PC-9 (cell line): ENCODE measurements at regions not wholly inside any gene's neighbourhood (a gene's known extent, or its start where the extent isn't known, plus 50 kb on each side); places are given as distances from the start of the nearest gene placed in this dataset.

Source experiments
- BruUV-seq: library from RNA; stranded (reverse); fragments of 400-500 nt; replicated peaks from 2 replicates; lab custom pipeline; 2021; lab: Mats Ljungman, UMichigan
- CTCF ChIA-PET: fragments of 300-600 bp; sonication (Branson Sonifier 250); formaldehyde crosslinking; loops from one replicate; lab custom pipeline; 2022; ENCODE audit warnings: antibody characterized with exemption; lab: Charles Lee
- POLR2A ChIA-PET: fragments of 300-600 bp; sonication (Branson Sonifier 250); formaldehyde crosslinking; loops from one replicate; lab custom pipeline; 2022; ENCODE audit warnings: antibody characterized with exemption; ENCODE audit not compliant: unreplicated experiment; lab: Charles Lee
- DNase-seq, 2 experiments: peaks; one replicate each; pipeline versions ENCODE4 v3.0.0 to v3.0.0-alpha.2; 2015 to 2022; ENCODE audit warnings: mixed read lengths in 1 of 2
- H2AFZ ChIP-seq: fragments of 200-600 bp; sonication (generic); 2 replicates; pipeline ENCODE4 v1.8.1; 2017; ENCODE audit warnings: antibody characterized with exemption
- H3F3A ChIP-seq: fragments of 200-600 bp; sonication (generic); 2 replicates; pipeline ENCODE4 v1.8.1; 2017; ENCODE audit warnings: antibody characterized with exemption, mild to moderate bottlenecking, low read depth; ENCODE audit not compliant: insufficient read depth
- H3K27ac ChIP-seq: fragments of 200-600 bp; sonication (generic); 2 replicates; pipeline ENCODE4 v1.6.1; 2016; ENCODE audit warnings: mixed run types
- H3K27me3 ChIP-seq: fragments of 200-600 bp; sonication (generic); 2 replicates; pipeline ENCODE4 v1.6.1; 2016; ENCODE audit warnings: low read depth, mixed run types; ENCODE audit not compliant: insufficient read depth
- H3K36me3 ChIP-seq: fragments of 200-600 bp; sonication (generic); 2 replicates; pipeline ENCODE4 v1.6.1; 2016; ENCODE audit warnings: low read depth, mixed run types
- H3K4me1 ChIP-seq: fragments of 200-600 bp; sonication (generic); replicated peaks from 2 replicates; pipeline ENCODE4 v1.6.1; 2016; ENCODE audit warnings: mixed run types; ENCODE audit not compliant: insufficient read depth
- H3K4me2 ChIP-seq: fragments of 200-600 bp; sonication (generic); 2 replicates; pipeline ENCODE4 v1.6.1; 2017; ENCODE audit warnings: mixed run types
- H3K4me3 ChIP-seq: fragments of 200-600 bp; sonication (generic); 2 replicates; pipeline ENCODE4 v1.6.1; 2016; ENCODE audit warnings: mixed run types
- H3K79me2 ChIP-seq: fragments of 200-600 bp; sonication (generic); 2 replicates; pipeline ENCODE4 v1.6.1; 2017; ENCODE audit warnings: low read depth, mixed run types
- H3K9me2 ChIP-seq: fragments of 200-600 bp; sonication (generic); 2 replicates; pipeline ENCODE4 v1.8.1; 2017; ENCODE audit warnings: mild to moderate bottlenecking; ENCODE audit not compliant: insufficient read depth
- H3K9me3 ChIP-seq: fragments of 200-600 bp; sonication (generic); 2 replicates; pipeline ENCODE4 v1.8.1; 2016; ENCODE audit warnings: low read depth; ENCODE audit not compliant: insufficient read depth
- H4K20me1 ChIP-seq: fragments of 200-600 bp; sonication (generic); 2 replicates; pipeline ENCODE4 v1.8.1; 2017; ENCODE audit not compliant: insufficient read depth
- EZH2 ChIP-seq: fragments of 200-600 bp; sonication (generic); IDR thresholded peaks from 2 replicates; pipeline ENCODE4 v1.8.0; 2017; ENCODE audit warnings: antibody characterized with exemption, low read depth
- intact Hi-C: fragments of 100-400 bp; cut with micrococcal nuclease; formaldehyde crosslinking; loops from one replicate; pipeline ENCODE4 v1.10.0; 2022; ENCODE audit not compliant: unreplicated experiment
- TF ChIP-seq, protein P1 (sequence below): fragments of 200-600 bp; sonication (generic); conservative IDR thresholded peaks from 2 replicates; pipeline ENCODE4 v1.6.1; 2017; ENCODE audit warnings: mixed run types, antibody characterized with exemption, mild to moderate bottlenecking, moderate library complexity

DNA sequence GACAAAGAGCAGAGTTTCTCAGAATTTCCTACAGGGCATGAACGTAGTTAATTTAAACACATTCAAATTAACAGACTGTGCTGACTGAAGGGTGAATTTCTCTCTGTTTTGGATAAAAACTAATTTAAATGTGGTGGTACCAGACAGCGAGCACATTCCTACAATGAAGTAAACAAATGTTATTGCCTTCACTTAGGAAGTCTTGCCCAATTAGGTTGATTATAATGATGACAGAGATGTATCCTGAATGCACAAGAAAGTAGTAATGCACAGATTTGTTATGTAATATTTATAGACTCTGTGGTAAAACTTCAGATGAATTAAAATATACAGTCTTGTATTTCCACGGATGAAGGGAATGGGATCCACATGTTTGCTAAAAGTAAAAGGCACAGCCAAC is 507.2 kb downstream of the EPHA4 start:
- TF ChIP-seq, protein P1, sequence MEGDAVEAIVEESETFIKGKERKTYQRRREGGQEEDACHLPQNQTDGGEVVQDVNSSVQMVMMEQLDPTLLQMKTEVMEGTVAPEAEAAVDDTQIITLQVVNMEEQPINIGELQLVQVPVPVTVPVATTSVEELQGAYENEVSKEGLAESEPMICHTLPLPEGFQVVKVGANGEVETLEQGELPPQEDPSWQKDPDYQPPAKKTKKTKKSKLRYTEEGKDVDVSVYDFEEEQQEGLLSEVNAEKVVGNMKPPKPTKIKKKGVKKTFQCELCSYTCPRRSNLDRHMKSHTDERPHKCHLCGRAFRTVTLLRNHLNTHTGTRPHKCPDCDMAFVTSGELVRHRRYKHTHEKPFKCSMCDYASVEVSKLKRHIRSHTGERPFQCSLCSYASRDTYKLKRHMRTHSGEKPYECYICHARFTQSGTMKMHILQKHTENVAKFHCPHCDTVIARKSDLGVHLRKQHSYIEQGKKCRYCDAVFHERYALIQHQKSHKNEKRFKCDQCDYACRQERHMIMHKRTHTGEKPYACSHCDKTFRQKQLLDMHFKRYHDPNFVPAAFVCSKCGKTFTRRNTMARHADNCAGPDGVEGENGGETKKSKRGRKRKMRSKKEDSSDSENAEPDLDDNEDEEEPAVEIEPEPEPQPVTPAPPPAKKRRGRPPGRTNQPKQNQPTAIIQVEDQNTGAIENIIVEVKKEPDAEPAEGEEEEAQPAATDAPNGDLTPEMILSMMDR, result no peak
- no peak for TF ChIP-seq EZH2
- Histone ChIP-seq H3K4me3 (no peak overlapping the region), H4K20me1 (no peaks in the 10 kb centered on the region), H3K9me3 (no peaks in the 10 kb centered on the region), H3K27me3 (no peaks in the 10 kb centered on the region), H3K4me1 (no peaks in the 10 kb centered on the region), H2AFZ (no peak overlapping the region), H3K4me2 (no peak overlapping the region), H3K79me2 (no peaks in the 10 kb centered on the region), H3K27ac (no peak overlapping the region), H3K9me2 (no peaks in the 10 kb centered on the region), H3K36me3 (no peaks in the 10 kb centered on the region), H3F3A (no peaks in the 10 kb centered on the region)
- no TSS peak for BruUV-seq
- DNase-seq, result no peak
- ChIA-PET CTCF (no interaction called here), POLR2A (no interaction called here)
- intact Hi-C loops, result no loop called here

DNA sequence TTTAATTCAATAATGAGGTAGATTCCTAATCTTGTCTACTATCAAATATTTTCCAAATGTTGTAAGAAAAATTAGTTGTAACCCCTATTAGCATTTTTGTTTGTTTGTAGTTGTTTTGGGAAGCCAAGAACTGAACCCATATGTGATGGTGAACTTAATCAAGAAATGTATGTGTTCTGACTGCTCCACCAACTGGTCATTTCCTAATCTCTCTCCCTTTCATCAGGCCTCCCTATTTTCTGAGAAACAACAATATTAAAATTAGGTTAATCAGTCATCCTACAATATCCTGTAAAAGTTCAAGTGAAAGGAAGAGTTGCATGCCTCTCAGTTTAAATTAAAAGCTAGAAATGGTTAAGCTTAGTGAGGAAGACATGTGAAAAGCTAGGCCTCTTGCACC is 504.0 kb downstream of the EPHA4 start:
- H3K27me3 ChIP-seq, result no peaks in the 10 kb centered on the region
- H2AFZ ChIP-seq, result no peak overlapping the region
- H3F3A ChIP-seq, result peaks cover 2% of the 10 kb centered on the region; the same call in 1 of the 2 replicates
- BruUV-seq, result no TSS peak
- H3K9me2 ChIP-seq, result no peaks in the 10 kb centered on the region
- CTCF ChIA-PET, result no interaction called here
- no peak overlapping the region for H3K4me2 ChIP-seq
- no peak overlapping the region for H3K4me3 ChIP-seq
- H3K36me3 ChIP-seq, result no peaks in the 10 kb centered on the region
- POLR2A ChIA-PET, result no interaction called here
- H3K4me1 ChIP-seq, result no peaks in the 10 kb centered on the region
- no peak for DNase-seq
- TF ChIP-seq, protein P1, result no peak
- TF ChIP-seq EZH2, result no peak
- no peak overlapping the region for H3K27ac ChIP-seq
- no peaks in the 10 kb centered on the region for H3K79me2 ChIP-seq
- no peaks in the 10 kb centered on the region for H4K20me1 ChIP-seq
- H3K9me3 ChIP-seq, result peaks cover 7% of the 10 kb centered on the region; the same call in 1 of the 2 replicates
- intact Hi-C loops, result no loop called here

DNA sequence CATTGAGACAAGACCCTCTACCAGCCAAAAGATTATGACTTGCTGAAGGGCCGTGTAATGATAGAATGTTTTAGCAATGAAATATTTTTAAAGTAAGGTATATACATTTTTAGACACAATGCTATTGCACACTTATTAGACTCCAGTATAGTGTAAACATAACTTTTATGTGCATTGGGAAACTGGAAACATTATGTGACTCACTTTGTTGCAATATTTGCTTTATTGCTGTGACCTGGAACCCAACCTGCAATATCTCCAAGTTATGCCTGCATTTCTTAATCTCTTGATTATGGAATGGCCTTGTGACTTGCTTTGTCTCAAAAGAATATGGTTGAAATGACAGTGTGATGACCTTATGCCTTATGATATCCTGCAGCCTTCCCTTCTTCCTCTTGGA is 502.0 kb downstream of the EPHA4 start:
- Histone ChIP-seq H2AFZ (no peak overlapping the region), H3F3A (peaks cover 2% of the 10 kb centered on the region; the same call in 1 of the 2 replicates), H3K27ac (no peak overlapping the region), H3K4me3 (no peak overlapping the region), H3K27me3 (no peaks in the 10 kb centered on the region), H3K79me2 (no peaks in the 10 kb centered on the region), H4K20me1 (no peaks in the 10 kb centered on the region), H3K9me2 (no peaks in the 10 kb centered on the region), H3K36me3 (no peaks in the 10 kb centered on the region), H3K9me3 (peaks cover 7% of the 10 kb centered on the region; the same call in 1 of the 2 replicates), H3K4me2 (no peak overlapping the region), H3K4me1 (no peaks in the 10 kb centered on the region)
- ChIA-PET POLR2A (no interaction called here), CTCF (no interaction called here)
- DNase-seq, result no peak
- BruUV-seq, result no TSS peak
- intact Hi-C loops, result no loop called here
- TF ChIP-seq, protein P1, result no peak
- TF ChIP-seq EZH2, result no peak
